ENCODE measurements at regions not wholly inside any gene's neighbourhood (a gene's known extent, or its start where the extent isn't known, plus 50 kb on each side); places are given as distances from the start of the nearest gene placed in this dataset.

GRCh38 chr1:185427776-185428175 is 110.7 kb upstream of the IVNS1ABP start:
- no peak for DNase-seq

DNA sequence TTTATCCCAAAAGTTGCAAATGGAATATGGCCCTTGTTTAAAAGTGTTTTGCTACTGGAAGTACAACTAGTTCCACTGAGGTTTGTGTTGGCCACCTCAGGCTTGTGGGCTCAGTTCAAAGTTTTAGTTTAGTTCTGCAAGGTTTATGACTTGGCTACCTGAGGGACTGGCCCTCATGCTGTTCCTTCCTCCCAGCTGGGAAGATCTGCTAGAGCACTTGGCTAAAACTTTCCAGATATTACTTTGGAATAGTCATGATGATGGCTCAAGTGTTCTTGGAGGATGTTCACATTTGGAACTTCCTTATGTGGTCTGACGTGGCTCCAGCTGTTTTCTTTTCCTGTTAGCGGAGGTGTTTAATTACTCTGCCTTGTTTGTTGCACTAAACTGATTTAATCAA is 110.2 kb upstream of the IVNS1ABP start:
- no peak for DNase-seq

DNA sequence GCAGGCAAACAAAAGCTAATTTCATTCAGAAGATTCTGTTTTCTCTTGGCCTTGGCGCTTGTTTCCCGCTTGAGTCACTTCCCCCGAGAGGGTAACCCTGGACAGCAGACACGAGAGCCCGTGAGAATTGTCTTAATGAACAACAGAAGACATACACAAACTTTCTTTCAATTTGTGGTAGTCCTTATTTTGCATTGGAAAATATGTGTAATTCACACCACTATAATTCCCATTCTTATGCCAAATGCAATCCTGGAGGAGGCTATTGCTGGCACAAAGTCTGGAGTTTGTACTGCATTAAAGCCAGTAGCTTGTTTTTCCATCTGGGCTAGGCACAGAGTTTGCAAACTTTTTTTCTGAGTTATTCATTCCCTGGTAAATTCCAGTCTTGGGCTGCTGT is 109.8 kb upstream of the IVNS1ABP start:
- DNase-seq = no peak

DNA sequence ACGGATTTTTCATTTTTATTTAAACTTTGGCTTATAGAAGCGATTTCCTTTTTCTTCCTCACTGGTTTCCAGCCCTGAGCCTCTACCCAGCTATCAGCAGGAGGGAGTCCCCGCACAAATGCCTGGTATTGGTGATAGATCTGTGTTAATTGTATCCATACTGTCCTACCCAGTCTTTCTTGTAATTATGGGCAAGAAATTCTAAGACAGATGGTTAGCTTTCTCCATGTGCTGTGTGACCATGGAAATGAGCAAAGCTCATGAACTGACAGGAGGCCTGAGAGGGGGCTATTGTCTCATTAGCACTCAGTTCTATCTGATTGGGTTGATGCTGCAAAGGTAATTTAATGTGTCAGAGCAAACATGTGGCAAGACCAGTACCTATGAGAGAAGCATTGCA is 108.1 kb upstream of the IVNS1ABP start:
- no peak for DNase-seq

- DNase-seq = no peak
Observed at GRCh38 chr1:185421485-185422107, 104.6 kb upstream of the IVNS1ABP start.

DNA sequence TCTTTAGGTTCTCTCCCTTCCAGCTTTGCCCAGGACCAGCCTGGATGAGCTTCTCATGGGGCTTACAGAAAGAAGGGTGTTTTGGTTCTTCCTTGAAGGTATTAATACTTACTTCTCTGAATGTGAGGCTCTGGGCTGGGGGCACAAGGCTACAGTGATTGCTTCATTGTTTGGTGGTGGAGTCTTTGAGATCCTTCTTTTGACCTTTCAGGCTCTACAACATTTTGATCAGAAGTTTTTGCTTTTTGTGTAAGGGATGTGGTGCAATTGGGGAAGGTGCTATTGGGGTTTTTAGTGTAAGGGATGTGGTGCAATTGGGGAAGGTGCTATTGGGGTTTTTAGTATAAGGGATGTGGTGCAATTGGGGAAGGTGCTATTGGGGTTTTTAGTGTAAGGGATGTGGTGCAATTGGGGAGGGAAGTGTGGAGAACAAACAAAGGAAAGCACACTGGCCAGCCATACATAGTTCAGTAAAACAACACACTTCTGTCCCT is 103.6 kb upstream of the IVNS1ABP start:
- DNase-seq = no peak

GRCh38 chr1:185419718-185420117 is 102.7 kb upstream of the IVNS1ABP start:
- no peak for DNase-seq

DNA sequence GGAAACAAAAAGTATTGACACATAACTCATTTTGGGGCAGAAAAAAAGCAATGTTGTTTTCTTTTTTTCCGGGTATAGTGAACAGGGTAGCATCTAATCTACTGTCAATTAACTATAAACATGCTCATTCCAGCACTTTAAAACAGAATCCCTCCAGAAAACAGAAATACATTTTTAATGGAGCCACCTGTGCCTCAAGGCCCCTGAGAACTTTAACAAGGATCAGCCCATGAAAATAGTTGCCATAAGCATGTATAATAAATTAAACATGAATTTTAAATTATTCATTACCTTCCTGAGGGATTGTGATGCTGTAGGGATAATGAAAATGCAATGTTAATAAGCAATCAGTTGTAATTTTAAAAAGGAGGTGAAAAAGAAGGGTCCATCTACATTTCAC is 101.4 kb upstream of the IVNS1ABP start:
- DNase-seq = no peak

DNA sequence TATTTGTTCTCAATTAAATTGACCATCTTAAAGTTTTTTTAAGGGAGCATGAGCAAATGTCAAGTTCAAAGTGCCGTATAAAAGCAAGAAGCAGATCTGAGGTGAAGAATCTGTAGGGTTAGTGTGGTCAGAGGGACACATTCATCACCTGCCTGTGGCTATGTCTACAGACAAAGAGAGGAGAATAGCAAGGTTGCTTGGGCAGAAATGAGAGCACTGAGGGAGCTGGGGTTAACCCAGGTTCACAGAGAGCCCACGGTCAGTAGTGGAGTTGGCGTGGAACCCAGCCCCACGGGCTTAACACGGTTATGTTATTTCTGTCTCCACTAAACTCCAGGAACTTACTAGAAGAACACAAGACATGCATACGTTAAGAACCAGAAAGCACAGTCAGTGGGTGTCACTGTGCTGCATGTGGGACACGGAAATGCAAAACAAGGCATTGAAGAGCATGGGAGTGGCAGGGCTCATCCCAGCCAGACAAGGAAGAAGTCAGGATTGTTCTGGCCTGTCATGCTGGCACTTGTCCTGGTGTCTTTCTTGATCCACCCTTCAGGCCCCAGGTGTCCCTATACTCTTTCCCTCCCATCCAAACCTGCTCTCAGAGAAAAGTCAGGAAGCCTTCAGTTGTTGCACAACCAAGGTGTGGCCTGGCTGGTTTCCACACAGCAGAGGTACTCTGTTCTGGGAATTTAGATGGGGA is 95.5 kb upstream of the IVNS1ABP start:
- no peak for DNase-seq

- DNase-seq = no peak
Observed at GRCh38 chr1:185409763-185410528, 92.9 kb upstream of the IVNS1ABP start.

DNA sequence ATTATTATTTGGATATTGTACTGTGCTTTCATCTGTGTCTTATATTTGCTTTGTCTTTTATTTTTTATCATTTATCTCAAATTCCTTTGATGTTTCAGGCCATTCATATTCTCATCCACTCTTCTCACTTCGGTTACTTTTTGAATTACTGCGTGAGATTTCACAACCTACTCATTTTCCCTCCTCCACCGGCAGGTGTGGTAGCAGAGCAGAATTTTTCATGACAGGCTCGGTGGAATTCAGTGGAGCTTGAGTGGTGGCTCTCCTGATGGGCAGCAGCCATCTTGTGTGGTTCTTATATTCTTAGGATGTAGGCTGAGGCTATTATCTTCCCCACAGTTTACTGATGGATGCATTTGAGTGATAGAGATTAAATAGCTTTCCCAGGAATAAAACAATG is 92.3 kb upstream of the IVNS1ABP start:
- DNase-seq = no peak

DNA sequence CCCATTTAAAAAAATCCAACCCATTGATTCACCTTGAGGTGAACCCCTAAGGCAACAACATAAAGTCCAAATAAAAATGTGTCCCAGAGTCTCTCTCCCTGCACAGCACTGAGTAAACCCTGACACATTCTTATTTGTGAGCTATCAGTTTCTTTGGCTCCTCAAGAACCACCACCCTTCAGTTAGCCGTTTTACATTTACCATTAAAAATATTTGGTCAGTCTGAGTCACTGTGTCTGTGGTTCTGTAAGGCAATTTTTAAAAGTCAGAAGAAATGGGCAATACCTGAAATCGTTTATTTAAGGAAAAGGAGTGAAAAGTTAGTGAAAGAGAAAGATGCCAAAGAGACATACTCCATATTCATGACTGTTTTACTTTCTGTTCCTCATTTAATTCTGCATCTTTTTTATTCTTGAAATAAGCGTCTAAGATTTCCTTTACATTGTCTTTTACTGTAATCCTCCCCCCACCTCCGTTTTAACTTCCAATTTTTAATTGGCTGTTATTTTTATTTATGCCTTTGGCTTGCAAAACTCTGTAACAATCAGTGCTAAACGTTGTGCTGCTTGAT is 91.7 kb upstream of the IVNS1ABP start:
- no peak for DNase-seq

DNA sequence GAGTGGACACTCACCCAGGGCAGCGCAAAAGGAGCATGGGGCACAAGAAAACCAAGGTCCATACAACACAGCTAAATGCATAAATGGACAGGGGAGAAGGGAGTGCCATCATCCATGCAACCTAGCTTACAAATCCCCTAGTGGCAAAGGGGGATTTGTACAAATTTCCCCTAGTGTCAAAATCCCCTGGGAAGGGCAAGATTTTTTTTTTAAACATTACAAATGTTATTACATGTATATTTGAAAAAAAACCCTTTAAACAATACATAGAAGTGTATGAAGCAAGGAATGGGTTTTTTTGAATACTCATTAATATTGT is 89.6 kb upstream of the IVNS1ABP start:
- no peak for DNase-seq

DNA sequence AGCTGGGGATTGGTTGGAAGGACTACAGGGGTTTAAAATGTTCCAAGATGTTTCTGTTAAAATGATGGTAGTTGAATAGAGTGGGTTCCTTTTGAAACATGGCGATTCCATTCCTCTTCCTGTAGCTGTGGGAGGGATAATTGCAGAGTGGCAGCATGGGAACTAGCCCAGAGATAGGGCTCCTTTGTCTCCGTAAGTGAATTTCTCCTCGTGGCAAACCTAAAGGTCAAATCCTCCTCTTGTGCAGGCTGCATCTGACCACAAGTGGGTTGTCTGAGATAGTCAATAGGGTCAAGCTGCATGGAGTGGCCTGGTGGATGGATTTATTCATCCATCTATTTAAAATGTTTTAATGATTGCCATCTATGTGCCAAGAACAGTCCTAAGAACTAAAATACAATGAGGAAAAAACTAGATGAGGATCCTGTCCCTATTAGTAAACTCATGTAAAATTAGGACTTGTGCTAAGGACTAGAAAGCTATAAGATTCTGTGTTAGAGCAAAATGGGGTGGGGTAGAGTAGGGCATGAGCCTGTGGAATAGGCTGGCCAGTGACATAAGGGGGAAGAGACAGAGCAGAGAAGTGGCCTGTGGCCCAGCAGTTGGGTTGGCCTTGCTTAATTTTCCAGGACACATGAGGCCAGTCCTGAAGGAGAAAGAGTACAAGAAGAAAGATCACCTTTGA is 89.1 kb upstream of the IVNS1ABP start:
- no peak for DNase-seq

DNA sequence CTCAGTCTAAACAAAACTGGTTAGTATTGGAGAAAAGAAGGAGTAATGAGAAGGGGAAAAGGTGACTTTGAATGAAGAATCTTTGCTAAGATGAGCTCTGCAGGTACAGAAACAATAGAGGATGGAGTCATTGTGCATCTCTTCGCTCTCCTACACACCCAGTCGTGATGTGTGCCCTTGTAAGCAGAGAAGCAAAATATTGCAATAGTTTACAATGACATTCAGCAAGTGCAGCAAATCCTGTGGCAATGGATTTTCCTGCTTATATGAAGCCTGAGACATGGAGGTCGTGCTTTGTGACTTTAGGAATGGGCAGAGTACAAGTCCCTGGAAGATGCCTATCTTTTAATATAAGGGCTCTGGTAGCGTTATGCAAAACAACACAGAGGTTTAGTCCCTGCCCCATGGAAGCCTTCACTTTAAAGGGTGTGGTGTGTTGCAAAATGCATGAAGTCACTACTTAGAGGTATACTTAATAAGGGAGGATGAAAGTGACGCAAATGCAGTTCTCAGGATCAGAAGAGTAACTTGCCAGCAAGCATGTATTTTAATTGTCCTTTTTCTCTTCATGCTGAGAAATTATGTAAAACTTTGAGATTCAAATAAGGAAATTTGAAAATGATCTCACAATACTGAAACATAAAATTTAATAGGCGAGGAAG is 88.0 kb upstream of the IVNS1ABP start:
- DNase-seq = no peak

- no peak for DNase-seq
Observed at GRCh38 chr1:185404291-185404690, 87.2 kb upstream of the IVNS1ABP start.

GRCh38 chr1:185402930-185403329 is 85.9 kb upstream of the IVNS1ABP start:
- no peak for DNase-seq

DNA sequence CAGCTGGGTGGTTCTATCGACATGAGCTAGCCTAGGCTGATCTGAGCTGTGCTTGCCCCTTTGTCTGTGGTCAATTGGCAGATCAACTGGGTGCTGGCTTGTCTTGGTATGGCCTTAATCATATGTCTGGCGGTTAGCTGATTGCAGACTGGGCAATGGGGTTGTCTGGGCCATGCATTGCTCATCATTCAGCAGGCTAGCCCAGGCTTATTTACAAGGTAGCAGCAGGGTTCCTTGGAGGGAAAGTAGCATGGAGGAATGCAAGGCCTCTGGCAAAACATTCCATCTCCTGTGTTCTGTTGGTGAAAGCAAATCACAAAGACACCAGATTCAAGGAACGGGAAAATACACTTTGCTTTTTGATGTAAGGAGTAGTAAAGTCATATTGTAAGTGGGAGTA is 84.0 kb upstream of the IVNS1ABP start:
- no peak for DNase-seq

DNA sequence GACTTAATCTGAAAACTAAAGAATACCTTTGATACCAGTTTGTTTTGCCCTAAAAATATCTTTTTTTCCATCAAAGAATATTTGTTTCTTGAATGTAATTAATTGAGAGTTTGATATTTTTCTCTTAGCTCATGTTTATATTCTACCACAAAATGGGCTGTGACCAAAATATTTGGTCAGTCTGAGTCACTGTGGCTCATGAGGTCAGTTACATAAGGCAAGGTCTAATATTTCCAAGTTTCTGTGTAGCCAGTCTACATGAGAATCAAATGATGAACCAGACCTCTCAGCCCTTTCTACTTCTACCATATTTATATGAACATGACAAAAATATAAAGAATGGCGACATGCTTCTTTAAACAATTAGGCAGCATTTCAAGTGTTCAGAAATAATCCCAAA is 83.0 kb upstream of the IVNS1ABP start:
- no peak for DNase-seq

GRCh38 chr1:185398599-185398998 is 81.6 kb upstream of the IVNS1ABP start:
- no peak for DNase-seq

DNA sequence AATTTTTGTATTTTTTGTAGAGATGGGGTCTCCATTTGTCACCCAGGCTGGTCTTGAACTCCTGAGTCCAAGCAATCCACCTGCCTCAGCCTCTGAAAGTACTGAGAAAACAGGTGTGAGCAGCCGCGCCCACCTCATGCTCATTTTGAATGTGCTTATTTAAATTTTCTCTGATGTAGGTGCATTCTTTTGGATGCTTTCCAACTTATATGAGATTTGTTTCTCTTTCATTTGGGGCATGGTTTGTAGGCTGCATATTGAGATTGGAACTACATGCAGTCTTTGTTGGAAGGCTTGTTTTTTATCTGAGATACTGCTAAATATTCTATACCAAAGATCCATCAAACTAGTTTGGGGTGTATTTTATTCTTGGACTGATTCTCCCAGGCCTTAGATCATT is 81.0 kb upstream of the IVNS1ABP start:
- DNase-seq = no peak

DNA sequence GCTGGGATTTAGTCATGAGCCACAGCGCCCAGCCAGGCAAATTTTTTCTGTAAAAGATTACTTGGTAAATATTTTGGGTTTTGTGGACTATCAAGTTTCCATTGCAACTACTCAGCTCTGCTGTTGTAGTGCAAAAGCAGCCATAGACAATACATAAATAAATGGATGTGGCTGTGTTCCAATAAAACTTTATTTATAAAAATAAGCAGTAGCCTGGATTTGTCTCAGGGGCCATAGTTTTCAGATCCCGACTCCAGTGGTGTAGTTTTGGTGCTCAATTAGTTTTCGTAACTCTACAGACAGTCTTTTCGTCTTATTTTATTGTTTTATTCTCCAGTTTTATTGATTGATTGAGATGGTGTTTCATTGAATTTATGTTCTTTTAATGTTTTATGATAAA is 80.1 kb upstream of the IVNS1ABP start:
- no peak for DNase-seq

GRCh38 chr1:185396126-185396525 is 79.1 kb upstream of the IVNS1ABP start:
- no peak for DNase-seq
